GM19372 (cell line): ENCODE measurements at regions not wholly inside any gene's neighbourhood (a gene's known extent, or its start where the extent isn't known, plus 50 kb on each side); places are given as distances from the start of the nearest gene placed in this dataset.

Source experiments
- ATAC-seq: cut with Tn5 transposase; IDR thresholded peaks from one replicate; pipeline ENCODE4 v1.9.1; 2021; ENCODE audit warnings: mild to moderate bottlenecking, low read depth, moderate library complexity; ENCODE audit not compliant: unreplicated experiment

GRCh38 chr3:132267391-132267993, 49.7 kb upstream of the ACP3 start:
- no peak for ATAC-seq
